ENCODE measurements at regions not wholly inside any gene's neighbourhood (a gene's known extent, or its start where the extent isn't known, plus 50 kb on each side); places are given as distances from the start of the nearest gene placed in this dataset.

GRCh38 chrX:10831716-10832502 lies 211.5 kb upstream of the MID1 start:
- TF ChIP-seq EZH2phosphoT487 (IDR thresholded peaks at IDR 0.05; ENCODE audit: low read length) = no peak
- TF ChIP-seq CTCF (IDR thresholded peaks at IDR 0.05; ENCODE audit: low read length) = no peak
